AG08396 (cell line): ENCODE measurements at regions not wholly inside any gene's neighbourhood (a gene's known extent, or its start where the extent isn't known, plus 50 kb on each side); places are given as distances from the start of the nearest gene placed in this dataset.
A peak's percentile ranks its signal among the peaks of the same experiment; 100 is the strongest.
"Not testable (repeated sequence)": the region's sequence is repeated elsewhere in the genome, so short reads cannot be mapped to it uniquely, and the experiment has no call there.

Experiments
- DNase-seq: peaks from one replicate; pipeline ENCODE4 v3.0.0; 2012; ENCODE audit warnings: low spot score, mixed read lengths

DNA sequence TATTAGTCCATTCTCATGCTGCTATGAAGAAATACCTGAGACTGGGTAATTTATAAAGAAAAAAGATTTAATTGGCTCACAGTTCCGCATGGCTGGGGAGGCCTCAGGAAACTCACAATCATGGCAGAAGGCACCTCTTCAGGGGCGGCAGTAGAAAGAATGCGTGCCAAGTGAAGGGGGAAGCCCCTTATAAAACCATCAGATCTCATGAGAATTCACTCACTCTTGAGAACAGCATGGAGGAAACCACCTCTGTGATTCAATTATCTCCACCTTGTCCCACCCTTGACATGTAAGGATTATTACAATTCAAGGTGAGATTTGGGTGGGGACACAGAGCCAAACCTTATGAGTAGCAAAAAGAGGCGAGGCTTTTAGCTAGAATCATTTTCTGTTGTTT is 60.7 kb upstream of the P2RY1 start:
- DNase-seq: not testable (repeated sequence)

DNA sequence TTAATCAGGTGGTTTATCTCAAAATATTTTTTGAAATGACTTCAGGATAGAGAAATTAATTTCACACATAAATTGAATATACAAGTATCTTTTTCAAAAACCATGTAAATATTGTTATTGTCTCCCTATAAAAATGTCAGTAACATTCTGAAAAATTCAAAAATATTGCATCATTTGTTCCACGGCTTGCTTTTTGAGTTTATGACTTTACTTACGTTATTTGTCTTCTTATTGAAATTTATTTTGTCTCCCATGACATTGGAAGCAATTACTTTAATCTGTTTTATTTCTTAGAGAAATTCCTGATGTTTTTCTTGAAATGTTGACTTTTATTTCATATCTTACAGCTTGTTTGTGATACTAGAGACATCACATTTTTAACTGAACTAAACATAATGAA is 56.9 kb upstream of the P2RY1 start:
- DNase-seq: no peak

- DNase-seq: peak; percentile 20
Observed at GRCh38 chr3:152779653-152780052, 55.3 kb upstream of the P2RY1 start.

- no peak for DNase-seq
Observed at GRCh38 chr3:152780553-152780952, 54.4 kb upstream of the P2RY1 start.

DNA sequence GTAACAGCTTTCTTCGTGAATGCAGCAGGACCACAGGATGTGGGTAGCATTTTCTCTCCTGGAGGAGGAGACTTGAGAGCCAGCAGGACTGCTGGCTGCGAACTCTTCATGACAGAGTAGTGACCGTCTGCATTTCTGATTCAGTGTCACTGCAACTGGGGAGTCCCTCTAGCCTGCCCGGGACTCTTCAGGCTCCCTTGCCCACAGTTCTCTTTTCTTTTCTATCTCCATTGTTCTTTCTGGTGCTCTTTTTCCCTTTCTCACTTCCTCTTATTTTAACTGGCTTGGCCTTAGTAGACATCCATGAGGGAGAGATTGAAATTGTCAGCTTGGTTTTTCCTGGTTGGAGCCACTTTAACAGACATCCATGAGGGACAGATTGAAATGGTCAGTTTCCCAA is 49.9 kb upstream of the P2RY1 start:
- no peak for DNase-seq
